CD14-positive monocyte (primary cell): ENCODE measurements at regions not wholly inside any gene's neighbourhood (a gene's known extent, or its start where the extent isn't known, plus 50 kb on each side); places are given as distances from the start of the nearest gene placed in this dataset.

Source experiments
- DNase-seq, 3 donors: peaks; one replicate each; pipeline ENCODE4 v3.0.0-alpha.2; 2011 to 2022
- H2AFZ ChIP-seq: 2 replicates; pipeline ENCODE4 v1.6.0; 2012; ENCODE audit warnings: mild to moderate bottlenecking, low read depth, low read length, inconsistent platforms; ENCODE audit not compliant: insufficient read depth, poor library complexity, severe bottlenecking
- H3K27ac ChIP-seq, 2 donors: 1 replicate in 1 of 2; 2 replicates in 1 of 2; pipeline ENCODE4 v1.5.1; 2012 to 2013; ENCODE audit warnings: low read length in 2 of 2, control low read depth in 1 of 2, inconsistent platforms in 1 of 2, low read depth in 1 of 2, mild to moderate bottlenecking in 1 of 2
- H3K27me3 ChIP-seq, 2 donors: one replicate each; pipeline versions ENCODE4 v1.6.0 to v1.6.1; 2011 to 2013; ENCODE audit warnings: low read length in 2 of 2; ENCODE audit not compliant: control insufficient read depth in 2 of 2, insufficient read depth in 2 of 2
- H3K36me3 ChIP-seq, 2 donors: replicated peaks in 1 of 2; 1 replicate in 1 of 2; 2 replicates in 1 of 2; pipeline versions ENCODE4 v1.5.1 to v1.6.1; 2012 to 2013; ENCODE audit warnings: low read length in 2 of 2, control low read depth in 1 of 2, inconsistent platforms in 1 of 2, mild to moderate bottlenecking in 1 of 2; ENCODE audit not compliant: insufficient read depth in 2 of 2, control insufficient read depth in 1 of 2
- H3K4me1 ChIP-seq, 2 donors: 1 replicate in 1 of 2; 2 replicates in 1 of 2; pipeline versions ENCODE4 v1.5.1 to v1.6.1; 2012 to 2013; ENCODE audit warnings: low read length in 2 of 2, control low read depth in 1 of 2, inconsistent platforms in 1 of 2, mild to moderate bottlenecking in 1 of 2, moderate library complexity in 1 of 2; ENCODE audit not compliant: insufficient read depth in 2 of 2, control insufficient read depth in 1 of 2
- H3K4me2 ChIP-seq: replicated peaks from 2 replicates; pipeline ENCODE3; 2012; ENCODE audit warnings: low read length, moderate library complexity, mild to moderate bottlenecking; ENCODE audit not compliant: poor library complexity, severe bottlenecking; ENCODE audit errors: extremely low read depth
- H3K4me3 ChIP-seq, 3 experiments: fragments of 200-600 bp in 1 of 3; sonication (generic) in 1 of 3; replicated peaks in 1 of 3; 1 replicate in 2 of 3; 2 replicates in 1 of 3; pipeline ENCODE4 v1.5.1; 2011 to 2013; ENCODE audit warnings: low read length in 3 of 3, mild to moderate bottlenecking in 3 of 3, control low read depth in 2 of 3, low read depth in 2 of 3, inconsistent platforms in 1 of 3, moderate library complexity in 1 of 3
- H3K79me2 ChIP-seq: 2 replicates; pipeline ENCODE4 v1.6.0; 2012; ENCODE audit warnings: mild to moderate bottlenecking, control low read depth, inconsistent platforms, low read length, moderate library complexity; ENCODE audit not compliant: insufficient read depth
- H3K9ac ChIP-seq: 2 replicates; pipeline ENCODE4 v1.6.0; 2017; ENCODE audit warnings: low read length, mild to moderate bottlenecking; ENCODE audit not compliant: insufficient read depth, poor library complexity, severe bottlenecking
- H3K9me3 ChIP-seq, 2 donors: replicated peaks in 1 of 2; 1 replicate in 1 of 2; 2 replicates in 1 of 2; pipeline versions ENCODE4 v1.5.1 to v1.6.1; 2012 to 2013; ENCODE audit warnings: low read length in 2 of 2, control low read depth in 1 of 2; ENCODE audit not compliant: control insufficient read depth in 1 of 2, insufficient read depth in 1 of 2
- H4K20me1 ChIP-seq: 2 replicates; pipeline ENCODE4 v1.6.0; 2012; ENCODE audit warnings: mild to moderate bottlenecking, low read length, control low read depth, moderate library complexity; ENCODE audit not compliant: insufficient read depth
- H3K27ac Mint-ChIP-seq, 7 donors: one replicate each; pipeline ENCODE4 v1.8.0; 2020; ENCODE audit warnings: mild to moderate bottlenecking in 7 of 7, mixed read lengths in 7 of 7, moderate library complexity in 6 of 7, inconsistent platforms in 2 of 7
- H3K27me3 Mint-ChIP-seq, 3 donors: one replicate each; pipeline ENCODE4 v1.8.0; 2021 to 2022; ENCODE audit warnings: low read depth in 3 of 3, mild to moderate bottlenecking in 3 of 3, mixed read lengths in 3 of 3, moderate library complexity in 3 of 3, inconsistent platforms in 1 of 3
- H3K36me3 Mint-ChIP-seq, 2 donors: one replicate each; pipeline ENCODE4 v1.8.0; 2020; ENCODE audit warnings: mixed read lengths in 2 of 2, inconsistent platforms in 1 of 2, mild to moderate bottlenecking in 1 of 2
- H3K4me1 Mint-ChIP-seq: one replicate; pipeline ENCODE4 v1.8.0; 2020; ENCODE audit warnings: mild to moderate bottlenecking, mixed read lengths
- H3K4me3 Mint-ChIP-seq, 2 donors: one replicate each; pipeline ENCODE4 v1.8.0; 2020; ENCODE audit warnings: mild to moderate bottlenecking in 2 of 2, mixed read lengths in 2 of 2, moderate library complexity in 1 of 2
- H3K9me3 Mint-ChIP-seq, 7 donors: one replicate each; pipeline ENCODE4 v1.8.0; 2020 to 2022; ENCODE audit warnings: mixed read lengths in 7 of 7, mild to moderate bottlenecking in 6 of 7, moderate library complexity in 6 of 7, inconsistent platforms in 2 of 7
- CTCF ChIP-seq: fragments of 200-600 bp; IDR thresholded peaks from one replicate; pipeline ENCODE4 v1.8.0; 2022; ENCODE audit warnings: antibody characterized with exemption, mild to moderate bottlenecking
- WGBS: methylation state at CpG from one replicate; pipeline ENCODE4 v1.1.5; 2013; ENCODE audit warnings: missing lambda C conversion rate; ENCODE audit not compliant: insufficient coverage; 5-methylcytosine and 5-hydroxymethylcytosine counted together
- intact Hi-C, 2 donors: fragments of 100-400 bp; cut with micrococcal nuclease; formaldehyde crosslinking; loops; one replicate each; pipeline versions ENCODE4 v1.15.0 to v1.15.1; 2023

GRCh38 chr13:106032441-106032840 is 503.0 kb downstream of the EFNB2 start:
- Histone ChIP-seq H3K27me3 (no peaks in the 10 kb centered on the region), H3K9ac (no peak overlapping the region), H3K36me3 (no peaks in the 10 kb centered on the region), H3K4me3 (no peak overlapping the region), H3K9me3 (peaks cover 0 to 3% of the 10 kb centered on the region in 2 donors), H3K4me2 (no peak overlapping the region), H3K27ac (no peak overlapping the region), H4K20me1 (no peaks in the 10 kb centered on the region), H3K4me1 (no peaks in the 10 kb centered on the region), H3K79me2 (no peaks in the 10 kb centered on the region), H2AFZ (no peak overlapping the region)
- H3K36me3 Mint-ChIP-seq, result no peaks in the 10 kb centered on the region
- H3K4me1 Mint-ChIP-seq, result no peaks in the 10 kb centered on the region
- no peak for DNase-seq
- H3K27ac Mint-ChIP-seq, result no peak overlapping the region
- TF ChIP-seq CTCF, result no peak
- WGBS, result no CpG with 5 or more reads among the region's 2 CpGs
- peaks cover 0 to 10% (median 3%) of the 10 kb centered on the region in 7 donors for H3K9me3 Mint-ChIP-seq
- H3K4me3 Mint-ChIP-seq, result no peak overlapping the region
- intact Hi-C loops, result no loop called here
- H3K27me3 Mint-ChIP-seq, result peaks cover 0 to 1% (median 0%) of the 10 kb centered on the region in 3 donors

DNA sequence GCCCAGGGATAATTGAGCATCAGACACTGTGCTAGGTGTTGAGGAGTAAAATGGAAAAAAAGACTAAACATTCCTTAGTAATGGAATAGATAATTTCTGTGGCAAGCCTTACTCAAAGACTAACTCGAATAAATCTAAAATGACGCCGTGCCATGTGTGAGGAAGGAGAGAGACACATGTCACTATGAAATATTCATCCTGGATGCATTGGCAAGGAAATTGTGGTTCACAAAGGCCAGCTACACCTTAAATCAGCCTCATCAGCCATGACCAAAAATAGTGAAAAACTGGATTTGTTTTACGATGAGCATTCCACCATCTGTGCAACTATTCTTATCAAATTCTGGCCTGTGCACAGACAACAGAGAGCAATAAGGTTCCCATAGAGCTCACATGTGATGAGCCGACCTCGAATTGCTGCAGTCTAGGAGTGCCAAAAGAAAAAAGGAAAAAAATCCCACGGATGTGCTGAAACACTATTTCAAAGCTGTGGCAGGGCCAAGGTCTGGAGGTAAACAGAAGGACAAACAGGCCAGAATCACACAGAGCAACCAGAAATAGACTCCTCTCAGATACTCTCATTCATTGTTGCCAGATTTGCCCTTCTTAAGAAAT is 505.7 kb downstream of the EFNB2 start:
- H3K4me1 Mint-ChIP-seq, result no peaks in the 10 kb centered on the region

More for the DNA sequence above, 505.7 kb downstream of the EFNB2 start:
- intact Hi-C loops, result no loop called here
- Histone ChIP-seq H3K27ac (no peak overlapping the region), H4K20me1 (no peaks in the 10 kb centered on the region), H3K4me2 (no peak overlapping the region), H3K27me3 (no peaks in the 10 kb centered on the region), H3K36me3 (no peaks in the 10 kb centered on the region), H2AFZ (no peak overlapping the region), H3K79me2 (no peaks in the 10 kb centered on the region), H3K4me1 (no peaks in the 10 kb centered on the region), H3K4me3 (no peak overlapping the region), H3K9me3 (peaks cover 3 to 6% of the 10 kb centered on the region in 2 donors), H3K9ac (no peak overlapping the region)
- 89% methylated on average over 3 of the region's 7 CpGs for WGBS
- no peak for DNase-seq
- Mint-ChIP-seq H3K27me3 (no peaks in the 10 kb centered on the region), H3K36me3 (no peaks in the 10 kb centered on the region), H3K4me3 (no peak overlapping the region), H3K9me3 (peaks cover 0 to 8% (median 4%) of the 10 kb centered on the region in 7 donors), H3K27ac (no peak overlapping the region)
- TF ChIP-seq CTCF, result no peak
